ENCODE measurements at regions not wholly inside any gene's neighbourhood (a gene's known extent, or its start where the extent isn't known, plus 50 kb on each side); places are given as distances from the start of the nearest gene placed in this dataset.

DNA sequence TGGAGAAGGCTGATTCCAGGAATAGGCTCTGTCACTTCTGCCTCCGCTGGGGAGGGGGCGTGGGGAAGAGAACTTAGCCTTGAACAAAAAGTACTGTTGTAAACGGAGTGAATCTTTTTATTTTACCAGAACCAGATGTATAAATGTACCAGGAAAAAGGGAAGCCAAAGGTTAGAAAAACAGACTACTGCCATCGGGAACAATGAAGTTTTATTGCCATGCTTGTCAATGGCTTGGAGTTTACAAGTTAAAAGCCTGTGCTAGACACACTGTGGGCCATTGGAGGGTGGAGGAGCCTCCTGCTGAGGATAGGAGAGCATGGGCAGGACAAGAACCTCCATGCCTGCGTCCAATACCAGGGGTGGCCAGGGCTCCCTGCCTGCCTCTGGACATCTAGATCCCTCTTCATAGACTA, 161.7 kb upstream of the LYZL2 start:
- no peak for TF ChIP-seq CTCF (IDR thresholded peaks at IDR 0.05; ENCODE audit: poor library complexity)
- no peak for TF ChIP-seq EZH2 (IDR thresholded peaks at IDR 0.05; ENCODE audit: borderline replicate concordance)

All from hepatocyte (in vitro differentiated cells).